HT1080 (cell line): ENCODE measurements at regions not wholly inside any gene's neighbourhood (a gene's known extent, or its start where the extent isn't known, plus 50 kb on each side); places are given as distances from the start of the nearest gene placed in this dataset.

Source experiments
- DNase-seq: peaks from one replicate; pipeline ENCODE4 v3.0.0-alpha.2; 2015; ENCODE audit warnings: low read depth

DNA sequence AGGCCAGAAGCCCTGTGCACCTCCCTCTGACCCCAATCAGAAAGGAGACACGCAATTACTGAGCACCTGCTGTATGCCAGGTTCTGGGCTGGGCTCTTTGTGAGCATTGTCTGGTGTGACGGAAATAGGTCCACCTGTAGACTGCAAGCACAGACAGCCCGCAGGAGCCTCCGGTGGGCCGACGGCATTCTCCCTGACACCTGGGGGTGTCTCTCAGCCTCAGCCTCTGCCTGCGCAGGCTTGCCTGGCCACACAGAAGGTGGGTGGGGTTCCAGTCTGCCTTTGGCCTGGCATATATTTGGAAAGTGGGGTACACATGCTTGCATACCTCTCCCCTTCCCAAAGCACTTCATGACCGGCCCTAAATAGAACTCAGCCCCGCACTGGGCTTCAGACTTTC is 129.3 kb downstream of the BUD13 start:
- DNase-seq, result no peak

DNA sequence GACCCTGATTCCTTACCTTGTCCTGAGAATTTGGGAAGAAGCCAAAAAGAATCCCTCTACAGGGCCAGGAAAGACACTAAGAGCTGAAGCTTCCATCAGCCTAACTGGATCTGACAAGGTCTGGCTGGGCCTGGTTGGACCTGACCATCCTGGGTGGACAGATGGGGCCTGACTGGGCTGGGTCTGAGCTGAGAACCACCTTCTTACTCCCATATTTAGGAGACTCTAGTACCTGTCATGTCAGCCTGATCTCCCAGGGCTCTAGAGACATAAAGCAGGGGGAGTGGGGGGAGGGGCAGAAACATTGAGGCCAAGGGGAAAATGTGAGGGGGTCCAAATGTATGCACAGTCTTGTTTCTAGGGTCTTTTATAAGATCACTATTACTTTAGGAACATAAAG is 129.9 kb downstream of the BUD13 start:
- no peak for DNase-seq

DNA sequence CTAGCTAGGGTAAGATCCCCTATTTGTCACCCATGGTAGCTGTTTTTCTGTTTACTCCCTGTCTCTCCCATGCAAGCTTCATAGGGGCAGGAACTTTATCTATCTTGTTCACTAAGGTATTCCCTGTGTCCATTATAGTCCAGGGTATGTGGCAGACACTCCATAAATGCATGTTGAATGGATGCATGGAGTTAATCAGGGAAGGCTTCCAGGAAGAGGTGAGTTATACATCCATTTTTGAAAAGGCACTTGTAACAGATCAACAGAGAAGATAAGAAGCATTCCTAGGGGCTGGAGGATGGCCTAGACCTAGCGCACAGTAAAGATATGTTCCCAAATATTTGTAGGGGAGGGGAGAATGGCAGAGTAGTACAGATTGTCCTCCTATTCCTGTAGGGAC is 130.3 kb downstream of the BUD13 start:
- DNase-seq, result no peak

DNA sequence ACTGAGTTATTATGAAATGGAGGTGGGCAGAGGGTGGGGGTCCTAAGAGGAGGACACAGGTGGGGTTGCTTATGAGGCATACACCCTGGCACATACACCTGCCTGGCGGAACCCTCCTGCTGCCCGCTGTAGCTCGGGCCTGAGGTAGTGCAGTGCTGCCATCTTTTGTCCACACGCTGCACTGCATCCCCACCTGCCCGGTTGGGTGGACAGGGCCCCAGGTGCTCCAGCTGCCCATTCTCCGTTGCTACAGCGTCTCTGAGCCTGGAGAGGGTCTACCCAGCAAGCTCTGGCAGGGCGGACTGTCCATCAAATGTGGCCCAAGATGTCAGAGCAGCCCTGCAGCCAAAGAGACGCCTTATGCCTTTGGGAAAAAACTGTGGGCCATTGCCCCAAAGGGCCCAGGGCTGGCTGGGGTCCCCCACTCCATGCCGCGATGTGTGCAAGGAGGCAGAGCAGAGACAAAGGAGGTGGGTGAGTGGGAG is 131.2 kb downstream of the BUD13 start:
- DNase-seq, result peak; percentile 36

DNA sequence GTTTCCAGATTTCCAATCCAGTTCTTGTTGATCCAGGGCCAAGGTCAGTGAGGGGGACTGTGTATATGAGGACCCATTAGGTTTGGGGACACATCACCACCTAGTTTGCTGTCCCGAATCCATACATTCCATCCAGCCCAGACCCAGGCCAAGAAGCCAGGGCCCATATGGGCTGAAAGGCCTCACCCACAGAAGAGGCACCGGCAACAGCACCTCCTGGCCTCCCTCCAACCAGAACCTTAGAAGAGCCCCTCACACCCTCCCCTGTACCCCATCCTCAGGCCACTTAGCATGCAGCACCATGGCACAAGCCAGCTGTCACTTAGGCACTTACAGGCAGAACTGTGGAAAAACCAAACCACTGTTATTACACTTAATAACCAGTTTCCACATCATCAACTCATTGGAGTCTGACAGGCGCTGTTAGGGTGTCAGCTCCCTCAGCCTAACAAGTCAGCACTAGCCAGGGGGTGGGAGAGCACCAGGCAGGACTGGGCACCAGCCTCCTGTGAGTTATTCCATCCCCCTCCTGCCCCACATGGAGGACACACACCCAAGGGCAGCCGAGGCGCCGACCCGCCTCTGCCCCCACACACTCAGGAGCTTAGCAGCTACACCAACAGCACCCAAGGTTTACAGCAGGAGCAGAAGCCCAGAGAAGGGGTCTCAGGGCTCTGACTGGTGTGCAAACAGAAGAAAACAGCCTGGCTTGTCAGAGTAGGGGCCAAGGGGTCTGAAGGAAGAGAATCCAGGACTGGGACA is 132.0 kb downstream of the BUD13 start:
- no peak for DNase-seq

DNA sequence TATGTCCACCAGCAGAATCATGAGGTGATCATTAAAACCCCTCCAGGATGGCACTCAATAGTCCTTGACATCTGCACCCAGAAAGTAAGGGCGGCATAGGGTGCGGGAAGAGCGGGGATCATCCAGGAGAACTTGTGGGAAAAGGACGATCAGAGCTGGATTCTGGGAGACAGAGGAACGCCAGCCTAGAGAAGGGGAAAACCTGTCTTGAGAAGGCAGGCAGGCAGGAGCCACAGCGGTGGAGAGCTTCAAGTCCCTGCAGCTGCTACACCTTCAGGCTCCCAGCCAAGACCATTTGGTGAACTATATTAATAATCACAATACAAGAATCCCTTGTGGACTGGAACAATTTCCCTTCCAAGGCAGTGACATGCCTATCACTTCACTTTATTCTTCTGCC is 134.3 kb downstream of the BUD13 start:
- DNase-seq, result no peak

DNA sequence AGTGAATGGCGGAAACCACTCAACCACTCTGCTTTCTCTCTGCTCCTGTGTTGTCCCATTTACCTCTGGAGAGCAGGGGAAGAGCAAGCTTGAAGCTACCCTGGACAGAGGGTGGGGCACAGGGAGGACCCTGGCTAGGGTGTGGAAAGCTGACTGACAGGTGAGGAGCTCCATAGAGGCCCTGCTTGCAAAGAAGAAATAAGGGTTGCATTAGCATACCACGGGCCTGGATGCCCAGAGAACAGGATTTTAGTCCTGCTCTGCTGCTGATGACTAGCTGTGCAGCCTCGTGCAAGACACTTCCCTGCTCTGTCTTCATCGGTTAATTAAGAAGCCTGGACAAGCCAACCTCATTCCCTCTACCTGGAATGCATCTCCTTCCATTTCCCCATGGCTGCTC is 135.0 kb downstream of the BUD13 start:
- DNase-seq, result no peak

DNA sequence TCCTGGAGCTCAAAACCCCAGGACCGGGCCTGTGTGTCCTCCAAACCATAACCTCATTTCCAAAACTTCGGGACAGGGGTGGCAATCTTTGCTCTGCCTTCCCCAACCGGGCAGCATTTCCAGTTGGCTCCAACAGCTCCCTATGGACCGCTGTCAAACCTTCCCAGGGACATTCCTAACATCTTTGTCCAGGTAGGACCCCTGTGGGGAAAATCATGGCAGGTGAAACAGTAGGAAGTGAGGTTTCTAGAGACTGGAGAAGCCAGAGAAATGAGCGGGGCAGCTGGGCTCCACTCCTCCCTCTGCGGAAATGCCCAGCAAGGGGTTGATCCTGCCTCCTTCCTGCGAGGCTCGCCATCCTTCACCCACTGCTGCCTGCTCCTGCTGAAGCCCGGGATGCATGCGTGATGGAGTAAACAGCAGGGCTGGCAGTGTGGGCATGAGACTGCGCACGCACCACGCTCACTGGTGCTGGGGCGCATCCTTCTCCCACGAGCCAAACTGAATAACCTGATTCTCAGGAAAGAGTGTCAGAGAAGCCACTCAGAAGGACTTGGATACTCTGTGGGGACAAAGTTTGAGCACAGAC is 136.4 kb downstream of the BUD13 start:
- DNase-seq, result no peak

DNA sequence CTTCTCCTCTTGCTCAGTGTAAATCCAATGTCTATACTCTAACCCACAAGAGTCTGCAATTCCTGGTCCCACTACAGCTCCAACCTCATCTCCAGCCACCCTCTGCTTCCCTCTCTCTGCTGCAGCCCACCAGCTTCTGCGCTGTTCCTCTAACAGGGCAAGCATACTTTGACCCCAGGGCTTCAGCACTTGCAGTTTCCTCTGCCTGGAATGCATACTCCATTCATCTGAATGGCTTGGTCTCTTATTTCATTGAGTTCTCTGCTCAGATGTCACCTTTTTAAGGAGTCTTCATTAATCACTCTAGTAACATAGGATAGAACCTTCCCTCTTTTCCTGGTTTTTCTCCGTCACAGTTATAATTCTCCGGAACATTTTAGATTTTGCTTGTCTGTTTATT is 141.6 kb downstream of the BUD13 start:
- DNase-seq, result no peak

DNA sequence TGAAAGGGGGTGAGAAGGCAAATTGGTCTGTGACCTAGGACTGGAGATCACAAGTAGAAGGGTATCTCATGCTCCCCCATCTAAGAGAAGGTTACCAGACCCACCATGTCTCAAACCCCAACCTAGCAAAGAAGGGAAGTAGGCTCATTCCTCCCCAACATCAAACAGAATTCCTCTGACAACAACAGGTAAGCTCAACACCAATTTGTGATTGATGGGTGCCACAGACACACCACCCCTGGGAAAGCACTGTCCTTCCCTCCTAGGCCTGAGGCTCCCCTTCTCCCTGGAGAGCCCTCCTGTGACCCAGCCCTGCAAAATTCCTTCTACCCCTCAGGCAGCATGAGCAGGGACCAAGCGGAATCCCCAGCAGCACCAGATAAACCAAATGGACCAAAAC is 154.3 kb downstream of the BUD13 start:
- DNase-seq, result no peak

DNA sequence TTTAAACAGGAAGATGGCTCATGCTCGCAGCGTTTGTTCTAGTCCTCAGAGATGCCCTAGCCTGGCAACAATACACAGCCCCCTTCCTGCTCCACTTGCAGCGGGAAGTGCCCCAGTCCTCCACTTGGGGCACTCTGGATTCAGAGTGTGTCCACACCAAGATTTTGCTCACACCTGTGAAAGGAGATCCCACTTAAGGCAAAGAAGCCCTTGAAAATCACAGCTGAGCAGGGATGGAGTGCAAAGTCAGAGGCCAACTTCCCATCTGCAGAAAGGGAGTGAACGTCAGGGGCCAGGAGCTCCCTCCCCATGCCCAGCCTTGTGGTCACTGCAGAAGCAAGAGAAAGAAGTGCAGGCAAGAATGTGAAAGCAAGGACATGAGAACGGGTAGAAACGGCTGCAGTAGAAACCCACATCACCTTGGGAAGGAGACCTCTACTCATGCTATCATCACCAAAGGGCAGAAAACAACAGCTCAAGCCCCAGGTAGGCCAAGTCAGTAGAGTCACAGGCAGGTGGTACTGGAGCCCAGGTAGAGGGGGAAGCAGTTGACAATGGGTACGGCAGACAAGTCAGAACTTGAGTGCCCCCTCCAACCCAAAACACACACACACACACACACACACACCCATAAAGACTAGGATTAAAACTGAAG is 157.4 kb downstream of the BUD13 start:
- peak; percentile 26 for DNase-seq

DNA sequence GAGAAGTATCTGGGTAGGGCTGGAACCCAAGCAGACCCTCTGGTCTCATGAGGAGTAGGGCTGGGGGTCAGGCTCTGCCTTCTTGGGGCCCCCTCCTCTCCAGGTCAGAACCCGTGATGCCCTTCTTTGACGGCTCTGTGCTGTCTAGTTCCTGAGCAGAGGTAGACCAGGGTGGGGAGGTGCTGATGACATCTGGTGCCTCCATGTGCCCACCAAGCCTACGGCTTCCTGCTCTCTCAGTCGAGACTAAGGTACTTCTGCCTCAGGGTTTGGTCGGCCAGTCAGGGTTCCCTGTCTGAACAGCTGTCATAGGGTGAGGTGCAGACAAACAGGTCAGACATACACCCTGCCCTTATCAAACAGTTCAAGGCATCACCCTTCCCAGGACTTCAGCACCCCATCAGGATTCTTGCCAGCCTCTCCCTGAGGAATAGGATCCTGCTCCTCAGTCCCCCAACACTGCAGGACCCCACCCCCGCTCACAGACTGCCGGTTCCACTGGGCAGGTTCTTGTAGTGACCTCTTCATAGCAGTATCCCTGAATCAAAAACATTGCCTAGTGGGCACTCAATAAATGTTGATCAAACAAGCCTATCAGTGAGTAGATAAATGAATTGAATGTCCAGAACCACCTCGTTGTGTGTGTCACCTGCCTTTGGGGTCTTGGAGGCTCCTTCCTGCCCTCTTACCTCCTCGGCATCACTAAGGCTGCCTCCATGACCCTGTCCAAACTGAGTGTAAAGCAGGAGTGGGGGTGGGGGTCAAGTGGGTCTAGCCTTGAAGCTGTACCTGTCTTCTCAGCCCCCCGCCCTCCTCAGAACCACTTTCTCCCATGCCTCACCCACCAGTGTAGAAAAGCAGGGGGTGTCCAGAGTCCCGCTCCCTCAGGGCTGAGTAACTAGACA is 158.2 kb downstream of the BUD13 start:
- no peak for DNase-seq

DNA sequence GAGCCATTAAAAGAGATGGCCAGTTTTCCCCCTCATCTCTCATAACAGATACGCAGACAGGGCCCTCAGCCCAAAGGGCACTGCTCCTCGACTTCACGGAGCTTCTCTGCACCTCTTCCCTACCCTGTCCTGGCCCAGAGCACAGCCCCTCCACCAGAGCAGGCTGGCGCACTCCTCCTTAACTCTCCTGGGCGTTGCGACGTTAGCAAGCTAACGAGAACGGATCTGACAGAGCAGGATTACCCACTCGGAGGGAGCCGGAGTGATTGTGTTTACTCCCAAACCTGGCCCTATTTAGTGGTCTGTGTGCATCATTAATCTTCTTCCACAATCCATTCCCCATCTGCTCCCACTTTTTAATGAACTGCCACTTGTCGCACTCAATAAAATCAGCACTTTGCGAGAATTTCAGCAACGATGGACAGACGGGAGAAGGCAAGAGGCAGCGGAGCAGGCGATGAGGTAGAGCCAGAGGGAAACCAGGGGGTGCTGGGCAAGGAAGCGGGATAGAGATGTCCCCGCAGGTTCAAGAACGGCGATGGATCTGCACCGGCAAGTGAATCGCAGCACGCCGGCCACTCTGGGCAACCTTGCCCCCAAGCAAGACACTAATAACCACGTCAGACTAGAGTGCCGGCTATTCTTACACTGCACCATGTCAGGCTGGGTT is 159.4 kb downstream of the BUD13 start:
- DNase-seq, result no peak

DNA sequence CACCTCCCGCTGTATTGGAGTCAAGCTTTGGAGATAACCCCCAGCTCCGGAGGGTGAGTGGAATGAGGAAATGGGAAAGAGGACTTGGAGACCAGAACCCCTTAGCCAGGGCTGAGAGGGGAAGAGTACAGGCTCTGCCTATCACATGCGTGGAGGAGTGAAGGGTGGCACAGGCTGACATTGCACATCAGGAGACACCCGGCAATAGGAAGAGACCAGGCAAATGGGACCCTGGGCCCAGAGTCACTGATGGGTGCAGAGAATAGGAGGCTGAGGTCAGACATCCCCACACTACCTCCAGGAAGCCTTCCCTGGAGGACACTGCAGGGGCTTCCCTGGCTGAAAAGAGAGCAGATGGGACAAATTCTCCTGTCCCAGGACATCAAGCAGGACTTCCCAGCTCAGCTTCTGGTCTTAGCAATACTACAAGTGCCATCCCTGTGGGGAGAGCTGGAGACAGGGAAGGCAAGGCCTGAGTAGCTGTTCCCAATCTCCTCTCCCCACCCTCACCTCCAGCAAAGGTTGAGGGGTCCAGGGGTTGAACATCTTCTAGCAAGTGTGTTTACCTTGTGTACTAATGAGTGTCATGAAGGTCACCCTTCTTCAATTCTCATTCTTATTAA is 160.7 kb downstream of the BUD13 start:
- no peak for DNase-seq

DNA sequence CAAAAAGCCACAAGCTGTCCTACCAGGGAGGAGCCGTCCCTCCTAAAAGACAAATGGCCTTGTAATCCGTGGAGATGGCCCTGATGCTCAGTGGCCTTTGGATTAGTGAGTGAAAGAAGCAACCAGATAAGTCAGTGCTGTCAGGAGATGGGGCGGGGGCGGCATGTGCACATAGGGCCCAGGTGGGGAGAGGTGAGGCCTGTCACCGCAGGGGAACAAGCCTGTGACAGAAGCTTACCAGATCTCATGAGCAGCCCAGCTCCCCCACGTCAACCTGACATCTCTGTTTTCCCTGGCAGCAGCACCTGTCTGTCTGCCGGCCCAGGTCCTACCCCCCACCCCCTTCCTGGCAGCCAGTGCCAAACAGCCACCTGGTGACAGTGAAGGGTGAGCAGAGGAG is 162.6 kb downstream of the BUD13 start:
- DNase-seq, result no peak

DNA sequence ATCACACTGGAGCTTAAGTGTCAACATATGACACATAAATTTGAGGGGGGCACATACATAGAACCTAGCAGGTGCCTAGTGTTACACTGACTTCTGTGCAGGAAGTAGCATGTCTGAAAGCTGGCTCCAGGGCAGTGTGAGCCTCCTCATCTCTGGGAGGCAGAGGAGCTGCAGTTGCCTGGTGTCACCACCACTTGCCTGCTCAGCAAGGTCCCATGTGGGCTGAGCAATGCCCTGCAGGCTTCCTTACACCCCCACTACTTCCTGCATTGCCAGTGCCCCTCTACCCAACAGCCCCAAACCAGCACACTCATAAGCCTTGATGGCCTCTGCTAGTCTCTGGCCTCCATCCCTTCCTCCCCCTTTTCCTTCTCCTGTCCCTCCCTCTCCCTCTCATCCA is 165.8 kb downstream of the BUD13 start:
- DNase-seq, result no peak

DNA sequence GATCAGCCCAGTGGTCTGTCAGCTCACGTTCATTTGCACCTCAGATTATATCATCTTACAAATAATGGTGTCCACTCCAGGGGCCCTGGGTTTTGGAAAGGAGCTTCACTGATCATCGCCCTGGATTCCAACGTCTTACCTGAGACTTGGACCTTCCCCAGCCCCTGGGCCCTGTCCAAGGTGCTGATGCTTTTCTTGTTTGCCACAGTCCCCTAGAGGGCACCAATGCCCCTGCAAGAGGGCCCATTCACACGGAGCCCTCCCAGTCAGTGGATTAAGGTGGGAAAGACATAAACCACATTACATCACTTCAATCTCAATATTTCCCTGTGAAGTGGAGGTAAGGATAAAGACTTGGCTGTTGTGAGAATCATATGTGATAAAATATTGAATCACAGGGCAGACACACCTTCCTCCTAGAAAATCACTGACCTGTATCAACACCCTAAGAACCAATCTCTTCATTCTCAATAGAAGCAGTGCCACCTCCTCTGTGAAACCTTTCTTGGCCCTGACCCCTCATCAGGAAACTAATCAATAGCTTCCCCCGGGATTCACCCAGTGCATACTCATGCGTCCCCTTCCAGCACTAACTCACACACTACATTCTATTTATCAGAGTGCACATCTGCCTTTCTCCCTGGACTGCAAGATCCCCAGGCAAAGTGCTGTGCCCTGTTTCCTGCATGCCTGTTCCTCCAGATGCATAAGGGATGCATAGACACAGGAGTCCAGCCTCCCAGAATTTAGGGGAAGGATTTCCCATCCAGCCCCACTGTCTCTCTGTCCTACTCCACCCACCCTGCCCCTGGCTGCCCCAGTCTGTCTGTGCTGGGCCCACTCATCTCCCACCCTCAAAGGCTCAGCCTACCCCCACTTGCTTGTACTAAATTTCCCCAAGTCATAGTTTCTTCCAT is 167.0 kb downstream of the BUD13 start:
- DNase-seq, result peak; percentile 59

DNA sequence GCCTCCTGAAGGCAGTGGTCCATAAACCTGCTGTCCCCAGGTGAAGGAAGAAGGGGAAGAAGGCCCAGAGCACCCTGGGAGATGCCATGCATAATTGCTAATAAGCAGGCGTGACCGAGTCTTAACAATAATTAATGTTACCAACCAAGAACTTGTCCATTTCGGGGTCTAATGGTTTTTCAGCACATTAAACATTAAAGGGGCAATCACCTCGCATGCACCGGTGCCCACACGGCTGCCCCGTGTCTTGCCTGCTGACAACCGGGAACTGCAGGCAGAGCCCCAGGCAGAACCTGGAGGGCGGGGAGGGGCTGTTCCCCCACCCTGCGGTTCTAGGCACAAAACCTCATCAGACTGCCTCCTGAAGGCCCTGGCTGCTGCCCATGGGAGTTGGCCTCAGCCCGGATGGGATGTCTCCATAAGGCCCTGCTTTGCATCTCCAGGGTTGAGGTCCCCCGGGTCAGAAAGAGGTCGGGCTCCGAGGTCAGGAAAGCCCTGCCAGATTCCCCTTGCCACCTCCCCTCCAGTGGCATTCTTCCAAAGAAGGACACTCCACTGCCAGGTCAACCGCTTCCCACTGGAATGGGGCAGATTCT is 169.0 kb downstream of the BUD13 start:
- no peak for DNase-seq

DNA sequence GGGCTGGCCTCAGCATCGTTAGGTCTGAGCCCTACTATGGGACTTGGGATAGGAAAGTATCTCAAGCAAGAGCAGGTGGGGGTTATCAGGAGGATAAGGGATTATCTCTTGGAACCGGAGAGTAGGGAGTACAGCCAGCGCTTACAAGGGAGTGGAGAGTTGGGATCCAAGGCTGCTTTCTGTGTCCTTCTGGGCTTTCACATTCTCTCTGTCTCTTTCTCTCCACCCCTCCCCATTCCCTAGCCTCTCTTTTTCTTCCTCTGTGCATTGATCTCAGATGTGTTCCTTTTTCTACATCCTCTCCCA is 170.2 kb downstream of the BUD13 start:
- DNase-seq, result no peak
